ENCODE measurements at regions not wholly inside any gene's neighbourhood (a gene's known extent, or its start where the extent isn't known, plus 50 kb on each side); places are given as distances from the start of the nearest gene placed in this dataset.

DNA sequence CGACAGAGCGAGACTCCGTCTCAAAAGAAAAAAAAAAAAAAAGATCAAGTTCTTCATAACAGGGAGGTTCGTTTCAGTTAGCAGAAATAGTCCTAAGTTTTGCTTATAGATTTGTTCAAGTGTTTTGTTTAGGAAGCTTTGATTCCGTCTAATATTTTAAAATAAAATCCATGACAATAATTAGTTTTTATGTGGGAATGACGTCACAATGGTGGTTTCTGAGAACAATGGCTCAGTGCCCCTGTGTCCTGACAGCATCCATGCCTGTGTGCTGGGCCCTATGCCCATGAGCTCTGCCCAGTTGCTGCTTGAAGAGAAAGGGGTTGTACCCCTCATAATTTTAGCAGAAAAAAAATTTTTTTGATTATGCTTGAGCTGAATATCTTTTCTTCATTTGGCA, 134.0 kb downstream of the SST start:
- no peak overlapping the region for H3K9ac ChIP-seq (ENCODE audit: low read depth, low read length, poor library complexity)
- H2BK15ac ChIP-seq (ENCODE audit: low read length): no peak overlapping the region
- peaks cover 0 to 2% of the 10 kb centered on the region in 2 donors for H3K9me3 ChIP-seq (replicated peaks in 1 of 2; ENCODE audit: control insufficient read depth in 2 of 2, insufficient read depth in 1 of 2, low read depth in 1 of 2, low read length in 2 of 2)
- no peak overlapping the region for H4K8ac ChIP-seq (ENCODE audit: low read depth, low read length)
- no peak overlapping the region for H3K4me2 ChIP-seq (ENCODE audit: insufficient read depth, low read length, poor library complexity, severe bottlenecking)
- H3K4me1 ChIP-seq (ENCODE audit: control insufficient read depth in 2 of 2, insufficient read depth in 1 of 2, low read depth in 1 of 2, low read length in 2 of 2): no peaks in the 10 kb centered on the region
- H2BK5ac ChIP-seq (ENCODE audit: low read length): no peak overlapping the region
- no peak overlapping the region for H3K14ac ChIP-seq (ENCODE audit: low read length)
- H3K18ac ChIP-seq (ENCODE audit: low read length): no peak overlapping the region
- DNase-seq (ENCODE audit: low spot score): no peak
- no peaks in the 10 kb centered on the region for H3K27me3 ChIP-seq (ENCODE audit: control insufficient read depth in 3 of 3, insufficient read depth in 3 of 3, low read depth in 1 of 3, low read length in 3 of 3)
- H2AK5ac ChIP-seq (ENCODE audit: low read depth, low read length): no peak overlapping the region
- no peak overlapping the region for H4K91ac ChIP-seq (ENCODE audit: low read depth, low read length, poor library complexity)
- H3K23ac ChIP-seq (ENCODE audit: low read depth, low read length, poor library complexity): no peak overlapping the region
- no peak overlapping the region for H3K27ac ChIP-seq (replicated peaks; ENCODE audit: low read length)
- no peak overlapping the region for H2AFZ ChIP-seq (ENCODE audit: low read length)
- H3K4me3 ChIP-seq (ENCODE audit: low read length in 2 of 2): no peak overlapping the region
- no CpG with 5 or more reads among the region's 6 CpGs for WGBS, 2 donors (ENCODE audit: extremely low coverage in 2 of 2, insufficient read length in 2 of 2, insufficient replicate concordance in 1 of 2)
- no peak overlapping the region for H2BK120ac ChIP-seq (ENCODE audit: low read depth, low read length)
- H2BK12ac ChIP-seq (ENCODE audit: low read length): no peak overlapping the region
- H3K36me3 ChIP-seq (replicated peaks in 1 of 2; ENCODE audit: control insufficient read depth in 2 of 2, insufficient read depth in 2 of 2, low read length in 2 of 2): no peaks in the 10 kb centered on the region
- no peaks in the 10 kb centered on the region for H3K79me1 ChIP-seq (ENCODE audit: low read depth, low read length)
- H3K4ac ChIP-seq (ENCODE audit: low read length): no peak overlapping the region

DNA sequence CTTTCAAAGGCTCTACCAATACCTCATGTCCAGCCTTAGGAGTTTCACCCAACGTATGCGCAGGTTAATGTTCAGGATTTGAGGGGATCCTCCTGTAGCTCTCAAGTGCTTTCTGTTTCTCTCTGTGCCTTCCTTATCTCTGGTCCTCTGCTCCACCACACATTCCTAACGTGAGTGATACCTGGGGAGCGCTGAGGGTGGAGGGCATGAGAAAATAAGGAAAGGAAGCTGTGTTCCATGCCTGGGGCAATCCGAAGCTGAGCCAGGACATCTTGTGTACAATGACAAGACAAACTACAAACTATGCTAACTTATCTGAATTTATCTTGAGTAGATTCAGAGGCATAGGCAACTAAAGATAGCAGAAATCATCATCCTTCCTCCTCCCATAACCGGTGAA, 136.4 kb downstream of the SST start:
- H3K9me3 ChIP-seq (replicated peaks in 1 of 2; ENCODE audit: control insufficient read depth in 2 of 2, insufficient read depth in 1 of 2, low read depth in 1 of 2, low read length in 2 of 2): peaks cover 0 to 2% of the 10 kb centered on the region in 2 donors
- no peaks in the 10 kb centered on the region for H3K4me1 ChIP-seq (ENCODE audit: control insufficient read depth in 2 of 2, insufficient read depth in 1 of 2, low read depth in 1 of 2, low read length in 2 of 2)
- H2BK12ac ChIP-seq (ENCODE audit: low read length): no peak overlapping the region
- H2AFZ ChIP-seq (ENCODE audit: low read length): no peak overlapping the region
- no peak overlapping the region for H3K18ac ChIP-seq (ENCODE audit: low read length)
- no peak overlapping the region for H4K91ac ChIP-seq (ENCODE audit: low read depth, low read length, poor library complexity)
- H3K4me2 ChIP-seq (ENCODE audit: insufficient read depth, low read length, poor library complexity, severe bottlenecking): no peak overlapping the region
- no peak overlapping the region for H3K14ac ChIP-seq (ENCODE audit: low read length)
- no peak for DNase-seq (ENCODE audit: low spot score)
- no peaks in the 10 kb centered on the region for H3K27me3 ChIP-seq (ENCODE audit: control insufficient read depth in 3 of 3, insufficient read depth in 3 of 3, low read depth in 1 of 3, low read length in 3 of 3)
- no peak overlapping the region for H3K9ac ChIP-seq (ENCODE audit: low read depth, low read length, poor library complexity)
- no CpG with 5 or more reads among the region's 6 CpGs for WGBS, 2 donors (ENCODE audit: extremely low coverage in 2 of 2, insufficient read length in 2 of 2, insufficient replicate concordance in 1 of 2)
- no peak overlapping the region for H3K4ac ChIP-seq (ENCODE audit: low read length)
- no peak overlapping the region for H2BK5ac ChIP-seq (ENCODE audit: low read length)
- H3K79me1 ChIP-seq (ENCODE audit: low read depth, low read length): no peaks in the 10 kb centered on the region
- no peak overlapping the region for H3K23ac ChIP-seq (ENCODE audit: low read depth, low read length, poor library complexity)
- H3K27ac ChIP-seq (replicated peaks; ENCODE audit: low read length): no peak overlapping the region
- no peak overlapping the region for H3K4me3 ChIP-seq (ENCODE audit: low read length in 2 of 2)
- H2BK15ac ChIP-seq (ENCODE audit: low read length): no peak overlapping the region
- H3K36me3 ChIP-seq (replicated peaks in 1 of 2; ENCODE audit: control insufficient read depth in 2 of 2, insufficient read depth in 2 of 2, low read length in 2 of 2): no peaks in the 10 kb centered on the region
- H2BK120ac ChIP-seq (ENCODE audit: low read depth, low read length): no peak overlapping the region
- H4K8ac ChIP-seq (ENCODE audit: low read depth, low read length): no peak overlapping the region
- H2AK5ac ChIP-seq (ENCODE audit: low read depth, low read length): no peak overlapping the region

DNA sequence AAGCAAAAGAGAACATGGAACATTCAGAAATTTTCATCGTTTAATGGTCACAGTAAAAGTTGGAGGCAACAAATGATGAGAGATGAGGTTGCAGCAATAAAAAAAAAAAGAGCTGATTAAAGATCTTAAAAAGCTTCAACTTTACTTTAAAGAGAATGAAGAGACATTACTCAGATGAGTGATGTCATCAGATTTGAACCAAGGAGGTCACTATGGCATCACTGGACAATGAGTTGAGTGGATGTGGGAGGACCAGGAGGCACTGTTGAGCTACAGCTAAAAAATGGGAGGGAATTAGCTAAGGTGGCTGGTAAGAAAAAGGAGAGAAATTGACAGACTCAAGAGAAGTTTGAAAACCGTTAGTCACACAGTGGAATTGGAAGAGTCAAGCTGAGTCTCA, 138.4 kb downstream of the SST start:
- no peak overlapping the region for H3K4me2 ChIP-seq (ENCODE audit: insufficient read depth, low read length, poor library complexity, severe bottlenecking)
- no peak overlapping the region for H4K8ac ChIP-seq (ENCODE audit: low read depth, low read length)
- no peak for DNase-seq (ENCODE audit: low spot score)
- H2AK5ac ChIP-seq (ENCODE audit: low read depth, low read length): no peak overlapping the region
- H2BK120ac ChIP-seq (ENCODE audit: low read depth, low read length): no peak overlapping the region
- no peak overlapping the region for H3K14ac ChIP-seq (ENCODE audit: low read length)
- H3K4me1 ChIP-seq (ENCODE audit: control insufficient read depth in 2 of 2, insufficient read depth in 1 of 2, low read depth in 1 of 2, low read length in 2 of 2): no peaks in the 10 kb centered on the region
- H2BK15ac ChIP-seq (ENCODE audit: low read length): no peak overlapping the region
- H3K9ac ChIP-seq (ENCODE audit: low read depth, low read length, poor library complexity): no peak overlapping the region
- no peak overlapping the region for H2BK12ac ChIP-seq (ENCODE audit: low read length)
- no peaks in the 10 kb centered on the region for H3K79me1 ChIP-seq (ENCODE audit: low read depth, low read length)
- no peak overlapping the region for H2AFZ ChIP-seq (ENCODE audit: low read length)
- H3K23ac ChIP-seq (ENCODE audit: low read depth, low read length, poor library complexity): no peak overlapping the region
- no peak overlapping the region for H3K18ac ChIP-seq (ENCODE audit: low read length)
- no peak overlapping the region for H2BK5ac ChIP-seq (ENCODE audit: low read length)
- WGBS, 2 donors (ENCODE audit: extremely low coverage in 2 of 2, insufficient read length in 2 of 2, insufficient replicate concordance in 1 of 2): no CpG with 5 or more reads among the region's 2 CpGs
- H3K9me3 ChIP-seq (replicated peaks in 1 of 2; ENCODE audit: control insufficient read depth in 2 of 2, insufficient read depth in 1 of 2, low read depth in 1 of 2, low read length in 2 of 2): peaks cover 0 to 2% of the 10 kb centered on the region in 2 donors
- H3K27me3 ChIP-seq (ENCODE audit: control insufficient read depth in 3 of 3, insufficient read depth in 3 of 3, low read depth in 1 of 3, low read length in 3 of 3): no peaks in the 10 kb centered on the region
- no peak overlapping the region for H3K4me3 ChIP-seq (ENCODE audit: low read length in 2 of 2)
- no peaks in the 10 kb centered on the region for H3K36me3 ChIP-seq (replicated peaks in 1 of 2; ENCODE audit: control insufficient read depth in 2 of 2, insufficient read depth in 2 of 2, low read length in 2 of 2)
- no peak overlapping the region for H4K91ac ChIP-seq (ENCODE audit: low read depth, low read length, poor library complexity)
- H3K4ac ChIP-seq (ENCODE audit: low read length): no peak overlapping the region
- no peak overlapping the region for H3K27ac ChIP-seq (replicated peaks; ENCODE audit: low read length)

DNA sequence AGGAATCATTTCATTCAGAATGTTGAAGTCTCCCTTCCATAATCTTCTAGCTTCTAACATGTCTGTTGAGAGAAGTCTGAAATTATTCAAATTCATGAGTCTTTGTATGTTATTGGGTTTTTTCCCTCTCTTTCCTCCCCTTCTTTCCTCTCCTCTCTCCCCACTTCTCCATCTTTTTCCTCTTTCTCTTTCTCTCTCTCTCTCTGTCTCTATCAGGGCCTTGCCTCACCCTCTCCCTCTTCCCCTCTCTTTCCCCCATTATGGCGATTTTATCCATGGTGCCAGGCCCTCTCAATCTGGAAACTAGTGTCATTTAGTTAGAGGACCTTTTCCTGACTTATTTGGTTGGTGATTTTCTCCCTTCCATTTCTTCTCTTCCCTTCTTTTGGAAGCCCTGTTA, 147.3 kb downstream of the SST start:
- Histone ChIP-seq H4K8ac (ENCODE audit: low read depth, low read length) (no peak overlapping the region), H4K91ac (ENCODE audit: low read depth, low read length, poor library complexity) (no peak overlapping the region), H2BK5ac (ENCODE audit: low read length) (no peak overlapping the region), H3K4me3 (ENCODE audit: low read length in 2 of 2) (no peak overlapping the region), H2AK5ac (ENCODE audit: low read depth, low read length) (no peak overlapping the region), H3K79me1 (ENCODE audit: low read depth, low read length) (no peaks in the 10 kb centered on the region), H3K4ac (ENCODE audit: low read length) (no peak overlapping the region), H3K9me3 (replicated peaks in 1 of 2; ENCODE audit: control insufficient read depth in 2 of 2, insufficient read depth in 1 of 2, low read depth in 1 of 2, low read length in 2 of 2) (no peaks in the 10 kb centered on the region), H2BK15ac (ENCODE audit: low read length) (no peak overlapping the region), H3K18ac (ENCODE audit: low read length) (no peak overlapping the region), H3K36me3 (replicated peaks in 1 of 2; ENCODE audit: control insufficient read depth in 2 of 2, insufficient read depth in 2 of 2, low read length in 2 of 2) (no peaks in the 10 kb centered on the region), H3K4me1 (ENCODE audit: control insufficient read depth in 2 of 2, insufficient read depth in 1 of 2, low read depth in 1 of 2, low read length in 2 of 2) (peaks cover 0 to 3% of the 10 kb centered on the region in 2 donors), H2BK120ac (ENCODE audit: low read depth, low read length) (no peak overlapping the region), H2AFZ (ENCODE audit: low read length) (no peak overlapping the region), H3K9ac (ENCODE audit: low read depth, low read length, poor library complexity) (no peak overlapping the region), H3K14ac (ENCODE audit: low read length) (no peak overlapping the region), H2BK12ac (ENCODE audit: low read length) (no peak overlapping the region), H3K4me2 (ENCODE audit: insufficient read depth, low read length, poor library complexity, severe bottlenecking) (no peak overlapping the region), H3K23ac (ENCODE audit: low read depth, low read length, poor library complexity) (no peak overlapping the region), H3K27ac (replicated peaks; ENCODE audit: low read length) (no peak overlapping the region), H3K27me3 (ENCODE audit: control insufficient read depth in 3 of 3, insufficient read depth in 3 of 3, low read depth in 1 of 3, low read length in 3 of 3) (no peaks in the 10 kb centered on the region)
- no peak for DNase-seq (ENCODE audit: low spot score)
- WGBS, 2 donors (ENCODE audit: extremely low coverage in 2 of 2, insufficient read length in 2 of 2, insufficient replicate concordance in 1 of 2): no CpG with 5 or more reads among the region's 1 CpG

Measured in neuronal stem cell (in vitro differentiated cells).